ENCODE measurements at regions not wholly inside any gene's neighbourhood (a gene's known extent, or its start where the extent isn't known, plus 50 kb on each side); places are given as distances from the start of the nearest gene placed in this dataset.

DNA sequence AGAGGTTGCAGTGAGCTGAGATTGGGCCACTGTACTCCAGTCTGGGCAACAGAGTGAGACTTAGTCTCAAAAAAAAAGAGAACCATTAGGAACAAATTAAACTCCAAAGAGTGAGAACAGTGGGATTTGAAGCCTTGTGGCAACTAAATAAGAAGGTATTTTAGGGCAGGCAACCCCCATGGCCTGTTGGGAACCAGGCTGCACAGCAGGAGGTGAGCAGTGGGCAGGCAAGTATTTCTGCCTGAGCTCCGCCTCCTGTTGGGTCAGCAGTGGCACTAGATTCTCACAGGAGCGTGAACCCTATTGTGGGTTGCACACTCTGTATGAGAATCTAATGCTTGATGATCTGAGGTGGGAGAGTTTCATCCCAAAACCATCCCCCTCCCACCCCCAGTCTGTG is 57.6 kb upstream of the MED9 start:
- no peak for DNase-seq

DNA sequence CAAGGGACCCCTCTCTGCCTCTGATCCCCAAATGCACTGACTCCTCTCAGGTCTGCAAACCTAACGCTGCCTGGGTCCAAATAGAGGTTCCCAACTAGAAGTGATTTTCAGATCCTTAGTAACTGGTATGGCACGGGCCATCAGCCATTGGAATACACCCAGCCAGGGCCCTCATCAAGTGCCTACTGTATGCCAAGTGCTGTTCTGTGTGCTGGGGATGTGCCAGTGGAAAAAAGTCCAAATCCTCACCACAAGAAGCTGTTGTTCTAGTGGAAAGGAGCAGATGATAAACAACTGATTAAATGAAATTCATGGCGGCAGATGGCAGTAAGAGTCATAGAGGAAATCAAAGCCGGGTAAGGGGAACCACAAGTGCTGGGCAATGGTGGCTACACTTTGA is 57.2 kb upstream of the MED9 start:
- no peak for DNase-seq

DNA sequence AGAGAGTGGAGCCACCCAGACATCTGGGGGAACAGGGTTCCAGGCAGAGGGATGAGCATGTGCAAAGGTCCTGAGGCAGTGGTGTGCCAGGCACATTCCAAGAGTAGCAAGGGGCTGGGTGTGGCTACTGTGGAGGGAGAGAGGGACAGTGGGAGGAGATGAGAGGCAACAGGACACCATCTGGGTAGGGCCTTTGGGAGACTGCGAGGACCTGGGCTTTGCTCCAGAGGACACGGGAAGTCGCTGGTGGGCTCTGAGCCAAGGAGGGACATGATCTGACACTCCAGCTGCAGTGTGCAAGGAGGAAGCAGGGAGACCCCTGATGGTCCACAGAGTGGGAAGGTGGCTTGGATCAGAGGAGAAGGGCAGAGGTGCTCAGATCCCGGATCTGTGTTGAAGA is 56.7 kb upstream of the MED9 start:
- no peak for DNase-seq

DNA sequence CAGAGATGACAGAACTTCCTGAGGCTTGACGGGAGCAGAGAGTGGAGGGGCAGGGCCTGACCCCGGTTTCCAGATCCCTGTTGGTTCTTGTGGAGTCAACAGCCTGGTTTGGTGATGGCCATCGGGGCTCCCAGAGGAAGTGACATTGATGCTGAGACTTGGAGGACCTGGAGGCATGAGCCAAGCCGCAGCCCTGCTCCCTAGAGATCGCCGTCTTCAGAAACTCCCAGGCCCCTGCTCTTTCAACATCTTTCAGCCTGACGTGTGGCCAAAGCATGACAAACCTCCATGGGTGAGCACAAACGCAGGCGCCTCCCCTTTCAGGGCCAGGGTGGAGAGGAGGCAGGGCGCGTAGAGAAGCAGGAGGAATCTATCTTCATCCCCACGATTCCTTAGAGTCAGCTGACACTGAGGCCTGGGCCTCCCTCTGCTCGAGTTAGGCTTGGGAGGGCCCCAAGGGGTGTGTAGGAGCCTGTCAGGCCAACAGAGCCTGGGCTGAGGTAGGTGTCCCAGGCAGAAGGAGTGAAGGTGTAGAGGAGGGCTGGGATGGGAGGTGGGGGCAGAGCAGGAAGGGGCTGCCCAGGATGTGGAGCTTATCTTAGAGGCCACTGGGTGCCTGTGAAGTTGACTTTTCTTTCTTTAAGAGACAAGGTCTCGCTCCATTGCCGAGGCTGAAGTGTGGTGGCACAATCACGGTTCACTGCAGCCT is 56.1 kb upstream of the MED9 start:
- DNase-seq: peak; percentile 64

DNA sequence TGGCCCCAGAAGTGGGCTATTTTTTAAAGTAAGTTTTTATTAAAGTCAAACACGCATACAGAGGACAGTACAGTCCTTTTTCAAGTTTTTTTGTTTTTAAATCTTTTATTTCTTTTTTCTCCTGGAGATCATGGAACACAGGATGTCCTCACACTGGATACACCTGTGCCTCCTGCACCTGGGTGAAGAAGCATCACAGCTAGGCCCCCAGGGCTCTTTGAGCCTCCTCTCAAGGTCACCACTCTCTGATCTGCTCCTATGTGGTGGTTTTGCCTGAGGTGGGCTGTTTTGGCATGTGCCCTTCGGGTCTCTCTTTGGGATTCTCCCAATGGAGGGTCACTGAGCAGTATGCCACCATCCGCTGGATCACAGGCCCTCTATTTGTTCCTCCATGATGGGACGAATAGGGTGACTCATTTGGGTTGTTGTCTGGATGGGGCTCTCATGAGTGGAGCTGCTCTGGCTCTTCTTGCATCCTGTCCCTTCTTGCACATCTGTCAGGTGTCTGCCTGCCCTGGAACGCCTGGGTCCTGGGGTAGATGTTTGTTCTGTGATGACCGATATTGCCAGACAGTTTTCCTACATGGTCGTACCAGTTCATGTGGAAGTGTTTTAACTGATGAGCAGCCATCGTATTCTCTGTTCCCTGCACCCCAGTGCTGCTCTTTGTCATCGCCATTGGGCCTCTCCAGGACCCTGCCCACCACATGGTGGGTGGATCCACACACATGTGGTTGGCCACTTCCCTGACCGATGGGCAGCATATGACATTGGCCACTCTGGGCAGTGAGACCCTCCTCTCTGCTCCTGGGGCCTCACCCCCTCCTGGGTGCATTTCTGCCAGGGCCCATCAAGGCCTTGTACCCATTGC is 55.2 kb upstream of the MED9 start:
- DNase-seq: no peak

DNA sequence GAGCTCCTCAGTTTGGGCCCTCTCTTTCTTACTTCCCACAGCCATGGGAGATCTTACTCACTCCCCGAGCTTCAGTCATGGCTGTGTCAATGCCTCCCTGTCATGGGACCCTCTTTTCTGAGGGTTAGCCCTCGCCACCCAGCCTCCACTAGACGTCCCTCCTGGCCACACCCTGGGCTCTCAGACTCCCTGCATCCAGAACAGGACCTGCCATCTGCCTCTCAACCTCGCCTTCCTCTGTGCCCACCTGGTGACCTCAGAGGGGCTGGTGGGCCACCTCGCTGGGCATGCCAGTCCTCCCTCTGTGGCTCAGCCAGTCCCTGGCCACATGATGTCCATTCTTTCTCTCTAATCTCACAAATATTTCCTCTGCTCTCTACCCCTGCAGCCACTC is 54.6 kb upstream of the MED9 start:
- no peak for DNase-seq

DNA sequence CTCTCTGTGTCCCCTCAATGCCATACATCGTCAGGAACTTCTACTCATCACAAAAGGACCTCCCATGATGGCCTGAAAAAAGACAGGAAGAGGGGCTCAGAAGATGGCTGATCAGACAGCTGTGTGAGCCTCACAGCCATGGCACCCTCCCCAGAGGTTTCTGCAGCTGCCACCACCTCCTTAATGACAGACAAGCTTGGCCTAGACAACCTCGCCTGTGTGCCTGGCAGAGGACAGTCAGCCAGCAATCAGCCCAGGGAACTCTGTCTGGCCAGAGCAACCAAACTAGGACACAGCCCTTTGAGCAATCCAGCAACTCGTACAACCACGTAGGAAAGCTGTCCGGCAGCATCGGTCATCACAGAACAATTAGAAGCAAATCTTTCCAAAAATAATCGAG is 54.2 kb upstream of the MED9 start:
- DNase-seq: no peak

DNA sequence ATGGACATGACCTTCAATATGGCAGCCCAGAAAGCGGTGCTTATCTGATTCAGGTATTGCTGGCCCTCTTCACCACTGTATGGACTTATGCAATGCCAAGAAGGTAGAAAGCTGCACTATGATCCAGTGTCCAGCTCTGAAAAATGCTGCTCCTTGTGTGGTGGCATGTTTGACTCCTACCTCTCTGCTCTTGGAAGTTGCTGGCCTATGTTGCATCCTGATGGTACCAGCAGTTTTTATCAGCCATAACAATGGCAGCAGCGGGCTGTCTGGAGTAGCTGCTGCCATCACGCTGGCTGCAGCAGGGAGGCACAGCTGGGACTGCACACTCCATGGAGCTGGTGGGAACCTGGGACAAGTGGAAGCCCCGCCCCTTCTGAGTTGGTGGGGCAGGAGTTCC is 53.1 kb upstream of the MED9 start:
- no peak for DNase-seq

DNA sequence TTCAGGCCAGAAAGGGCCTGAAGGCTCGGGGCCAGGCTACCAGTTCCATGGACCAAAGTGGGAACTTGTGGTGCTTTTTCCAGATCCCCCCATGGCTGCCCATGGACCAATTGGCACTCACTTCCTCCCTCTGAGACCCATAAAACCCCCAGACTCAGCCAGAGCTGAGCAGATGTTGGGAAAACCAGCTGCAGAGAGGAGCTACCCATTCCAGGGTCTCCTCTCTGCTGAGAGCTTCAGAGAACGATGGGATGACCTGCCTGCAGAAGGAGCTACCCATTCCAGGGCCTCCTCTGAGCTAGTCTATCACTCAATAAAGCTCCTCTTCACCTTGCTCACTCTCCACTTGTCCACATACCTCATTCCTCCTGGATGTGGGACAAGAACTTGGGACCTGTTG is 52.2 kb upstream of the MED9 start:
- DNase-seq: no peak

DNA sequence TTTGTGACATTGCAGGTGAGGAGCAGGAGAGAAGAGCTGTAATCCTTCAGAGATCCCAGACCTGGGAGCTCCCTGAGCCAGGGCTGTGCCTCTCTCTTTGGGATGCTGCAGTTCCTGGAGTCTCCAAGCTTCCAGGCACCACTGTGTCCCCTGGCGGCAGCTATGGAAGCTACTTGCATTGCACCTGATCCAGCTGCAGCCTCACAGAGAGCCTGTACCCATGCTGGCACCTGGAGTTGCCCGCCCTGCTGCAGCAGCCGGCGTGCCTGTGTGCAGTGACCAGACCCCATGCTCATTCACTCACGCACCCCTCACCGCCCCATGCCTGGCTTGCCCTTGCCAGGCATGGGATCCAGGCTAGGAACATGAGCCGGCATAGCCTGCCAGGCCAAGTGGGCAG is 51.8 kb upstream of the MED9 start:
- no peak for DNase-seq

DNA sequence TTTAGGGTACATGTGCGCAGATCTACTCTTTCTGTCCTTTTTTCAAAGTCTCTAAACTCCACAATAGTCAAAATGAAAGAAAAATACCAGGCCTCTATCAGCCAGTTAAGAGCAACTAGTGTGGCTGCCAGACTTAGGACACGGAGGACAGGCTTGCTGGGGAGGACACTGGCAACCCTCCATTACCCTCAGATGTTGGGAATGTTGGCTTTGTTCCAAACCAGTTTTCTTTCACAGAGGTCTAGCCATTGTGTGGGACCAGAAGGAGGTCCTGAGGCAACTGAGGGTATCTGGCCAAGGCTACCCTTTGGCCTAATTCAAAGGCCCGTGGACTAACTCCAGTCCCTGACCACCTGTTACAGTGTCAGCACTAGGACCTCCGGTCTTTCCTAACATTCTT is 51.2 kb upstream of the MED9 start:
- no peak for DNase-seq

DNA sequence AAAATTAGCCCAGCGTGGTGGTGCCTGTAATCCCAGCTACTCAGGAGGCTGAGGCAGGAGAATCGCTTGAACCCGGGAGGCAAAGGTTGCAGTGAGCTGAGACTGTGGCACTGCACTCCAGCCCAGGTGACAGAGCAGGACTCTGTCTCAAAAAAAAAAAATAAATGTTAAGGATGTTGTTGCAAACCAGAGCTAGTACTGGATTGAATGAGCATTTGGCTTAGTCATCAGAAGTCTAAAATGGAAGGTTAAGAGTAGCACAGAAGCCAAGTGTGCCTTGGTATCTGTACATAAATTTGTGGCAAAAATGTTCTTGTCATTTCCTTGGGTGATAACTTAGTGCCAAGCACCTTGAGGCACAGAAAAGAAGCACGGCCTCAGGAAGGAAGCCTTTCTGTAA is 50.6 kb upstream of the MED9 start:
- no peak for DNase-seq

All from fibroblast of upper back skin (primary cell).